HUES64 (cell line): ENCODE measurements at regions not wholly inside any gene's neighbourhood (a gene's known extent, or its start where the extent isn't known, plus 50 kb on each side); places are given as distances from the start of the nearest gene placed in this dataset.

Experiments
- H3K27ac ChIP-seq: 2 replicates; pipeline ENCODE4 v1.7.0; 2013; ENCODE audit warnings: low read depth, low read length, inconsistent platforms
- H3K27me3 ChIP-seq: 2 replicates; pipeline ENCODE4 v1.6.1; 2013; ENCODE audit warnings: mild to moderate bottlenecking, low read length; ENCODE audit not compliant: insufficient read depth
- H3K36me3 ChIP-seq: 2 replicates; pipeline ENCODE4 v1.6.1; 2013; ENCODE audit warnings: mild to moderate bottlenecking, low read length; ENCODE audit not compliant: insufficient read depth
- H3K4me1 ChIP-seq: 2 replicates; pipeline ENCODE4 v1.6.1; 2013; ENCODE audit warnings: mild to moderate bottlenecking, low read length, moderate library complexity; ENCODE audit not compliant: insufficient read depth
- H3K4me3 ChIP-seq: 2 replicates; pipeline ENCODE4 v1.5.1; 2013; ENCODE audit warnings: mild to moderate bottlenecking, low read length, moderate library complexity
- H3K9ac ChIP-seq: 2 replicates; pipeline ENCODE4 v1.6.1; 2013; ENCODE audit warnings: mild to moderate bottlenecking, low read depth, low read length
- H3K9me3 ChIP-seq: 2 replicates; pipeline ENCODE4 v1.6.1; 2013; ENCODE audit warnings: low read depth, low read length; ENCODE audit not compliant: insufficient read depth
- WGBS: fragments of 150-250, 120-280 bp; methylation state at CpG from one replicate; pipeline ENCODE4 v1.1.7; 2013; ENCODE audit warnings: missing lambda C conversion rate; 5-methylcytosine and 5-hydroxymethylcytosine counted together

GRCh38 chr9:126126807-126127206 is 199.8 kb upstream of the MVB12B start:
- 85% methylated on average over 5 of the region's 5 CpGs for WGBS
- Histone ChIP-seq H3K4me1 (no peaks in the 10 kb centered on the region), H3K27me3 (no peaks in the 10 kb centered on the region), H3K9me3 (no peaks in the 10 kb centered on the region), H3K9ac (no peak overlapping the region), H3K36me3 (no peaks in the 10 kb centered on the region), H3K27ac (no peak overlapping the region), H3K4me3 (no peak overlapping the region)

- Histone ChIP-seq H3K27me3 (no peaks in the 10 kb centered on the region), H3K9ac (no peak overlapping the region), H3K4me3 (no peak overlapping the region), H3K9me3 (peaks cover 2% of the 10 kb centered on the region; the same call in 1 of the 2 replicates), H3K4me1 (no peaks in the 10 kb centered on the region), H3K36me3 (no peaks in the 10 kb centered on the region), H3K27ac (no peak overlapping the region)
- 79% methylated on average over 5 of the region's 5 CpGs for WGBS
Measured at GRCh38 chr9:126127591-126127990, 199.0 kb upstream of the MVB12B start.

GRCh38 chr9:126128494-126129142 is 198.0 kb upstream of the MVB12B start:
- H3K27me3 ChIP-seq = no peaks in the 10 kb centered on the region
- peaks cover 6% of the 10 kb centered on the region; the same call in 1 of the 2 replicates for H3K9me3 ChIP-seq
- H3K36me3 ChIP-seq = no peaks in the 10 kb centered on the region
- H3K4me1 ChIP-seq = no peaks in the 10 kb centered on the region
- H3K27ac ChIP-seq = no peak overlapping the region
- WGBS = 92% methylated on average over 14 of the region's 14 CpGs
- no peak overlapping the region for H3K4me3 ChIP-seq
- no peak overlapping the region for H3K9ac ChIP-seq

GRCh38 chr9:126131066-126132010 is 195.3 kb upstream of the MVB12B start:
- Histone ChIP-seq H3K9ac (no peak overlapping the region), H3K27me3 (no peaks in the 10 kb centered on the region), H3K4me1 (no peaks in the 10 kb centered on the region), H3K9me3 (peaks cover 6% of the 10 kb centered on the region; the same call in 1 of the 2 replicates), H3K4me3 (no peak overlapping the region), H3K36me3 (no peaks in the 10 kb centered on the region), H3K27ac (no peak overlapping the region)
- WGBS = 85% methylated on average over 16 of the region's 16 CpGs

GRCh38 chr9:126132746-126133145 is 193.9 kb upstream of the MVB12B start:
- H3K4me3 ChIP-seq = no peak overlapping the region
- H3K27me3 ChIP-seq = no peaks in the 10 kb centered on the region
- H3K36me3 ChIP-seq = no peaks in the 10 kb centered on the region
- H3K27ac ChIP-seq = no peak overlapping the region
- no peak overlapping the region for H3K9ac ChIP-seq
- peaks cover 10% of the 10 kb centered on the region for H3K9me3 ChIP-seq
- no peaks in the 10 kb centered on the region for H3K4me1 ChIP-seq

GRCh38 chr9:126144196-126144595 is 182.4 kb upstream of the MVB12B start:
- Histone ChIP-seq H3K27ac (no peak overlapping the region), H3K36me3 (no peaks in the 10 kb centered on the region), H3K4me3 (no peak overlapping the region), H3K4me1 (no peaks in the 10 kb centered on the region), H3K27me3 (peaks cover 42% of the 10 kb centered on the region), H3K9ac (no peak overlapping the region), H3K9me3 (no peaks in the 10 kb centered on the region)
- no CpG with 5 or more reads among the region's 1 CpG for WGBS

- H3K9me3 ChIP-seq = no peaks in the 10 kb centered on the region
- no peak overlapping the region for H3K9ac ChIP-seq
- no peak overlapping the region for H3K4me3 ChIP-seq
- peaks cover 42% of the 10 kb centered on the region for H3K27me3 ChIP-seq
- 89% methylated on average over 11 of the region's 11 CpGs for WGBS
- H3K27ac ChIP-seq = no peak overlapping the region
- H3K4me1 ChIP-seq = no peaks in the 10 kb centered on the region
- no peaks in the 10 kb centered on the region for H3K36me3 ChIP-seq
Measured at GRCh38 chr9:126144603-126145456, 181.8 kb upstream of the MVB12B start.

- H3K9ac ChIP-seq = no peak overlapping the region
Measured at GRCh38 chr9:126145887-126146253, 180.8 kb upstream of the MVB12B start.

GRCh38 chr9:126146254-126147145 is 180.1 kb upstream of the MVB12B start:
- Histone ChIP-seq H3K27me3 (peaks cover 42% of the 10 kb centered on the region), H3K27ac (no peak overlapping the region), H3K4me1 (no peaks in the 10 kb centered on the region), H3K9ac (no peak overlapping the region), H3K9me3 (no peaks in the 10 kb centered on the region), H3K4me3 (no peak overlapping the region), H3K36me3 (no peaks in the 10 kb centered on the region)
- WGBS = 17% methylated on average over 19 of the region's 19 CpGs

More at GRCh38 chr9:126145887-126146253, 180.8 kb upstream of the MVB12B start:
- Histone ChIP-seq H3K9me3 (no peaks in the 10 kb centered on the region), H3K4me1 (no peaks in the 10 kb centered on the region), H3K4me3 (no peak overlapping the region), H3K27ac (no peak overlapping the region), H3K27me3 (peaks cover 42% of the 10 kb centered on the region), H3K36me3 (no peaks in the 10 kb centered on the region)
- WGBS = 92% methylated on average over 4 of the region's 4 CpGs

GRCh38 chr9:126147186-126147935 is 179.3 kb upstream of the MVB12B start:
- Histone ChIP-seq H3K4me3 (no peak overlapping the region), H3K27ac (no peak overlapping the region), H3K9me3 (no peaks in the 10 kb centered on the region), H3K36me3 (no peaks in the 10 kb centered on the region), H3K9ac (no peak overlapping the region), H3K27me3 (peaks cover 42% of the 10 kb centered on the region), H3K4me1 (no peaks in the 10 kb centered on the region)
- WGBS = 83% methylated on average over 8 of the region's 10 CpGs
